GM08714 (cell line): ENCODE measurements at regions not wholly inside any gene's neighbourhood (a gene's known extent, or its start where the extent isn't known, plus 50 kb on each side); places are given as distances from the start of the nearest gene placed in this dataset.
"Not testable (repeated sequence)": the region's sequence is repeated elsewhere in the genome, so short reads cannot be mapped to it uniquely, and the experiment has no call there.

Source experiments
- H3K4me3 ChIP-seq: fragments of 200-500 bp; sonication (Bioruptor generic); 2 replicates; pipeline ENCODE4 v1.5.1; 2014; ENCODE audit warnings: mild to moderate bottlenecking, low read length, inconsistent platforms
- ZNF274 ChIP-seq: IDR thresholded peaks from 2 replicates; pipeline ENCODE4 v1.6.1; 2012; ENCODE audit warnings: mild to moderate bottlenecking, low read depth, low read length

- no peak overlapping the region for H3K4me3 ChIP-seq
- TF ChIP-seq ZNF274, result no peak
Measured at GRCh38 chr6:121596441-121596840, 161.0 kb downstream of the GJA1 start.

- TF ChIP-seq ZNF274, result no peak
- H3K4me3 ChIP-seq, result no peak overlapping the region
Measured at GRCh38 chr6:121597654-121598053, 162.2 kb downstream of the GJA1 start.

- not testable (repeated sequence) for H3K4me3 ChIP-seq
Measured at GRCh38 chr6:121599331-121599730, 163.9 kb downstream of the GJA1 start.

GRCh38 chr6:121600389-121601168, 165.1 kb downstream of the GJA1 start:
- TF ChIP-seq ZNF274, result no peak
- no peak overlapping the region for H3K4me3 ChIP-seq

GRCh38 chr6:121603486-121603885, 168.0 kb downstream of the GJA1 start:
- TF ChIP-seq ZNF274, result no peak
- H3K4me3 ChIP-seq, result no peak overlapping the region

- no peak overlapping the region for H3K4me3 ChIP-seq
- no peak for TF ChIP-seq ZNF274
Measured at GRCh38 chr6:121607721-121608120, 172.3 kb downstream of the GJA1 start.

GRCh38 chr6:121608270-121608669, 172.8 kb downstream of the GJA1 start:
- no peak for TF ChIP-seq ZNF274
- H3K4me3 ChIP-seq, result no peak overlapping the region

GRCh38 chr6:121609281-121609680, 173.8 kb downstream of the GJA1 start:
- no peak overlapping the region for H3K4me3 ChIP-seq
- no peak for TF ChIP-seq ZNF274

- no peak for TF ChIP-seq ZNF274
Measured at GRCh38 chr6:121612927-121613326, 177.5 kb downstream of the GJA1 start.

GRCh38 chr6:121614115-121614514, 178.7 kb downstream of the GJA1 start:
- TF ChIP-seq ZNF274, result no peak
- H3K4me3 ChIP-seq, result no peak overlapping the region

More at GRCh38 chr6:121612927-121613326, 177.5 kb downstream of the GJA1 start:
- H3K4me3 ChIP-seq, result no peak overlapping the region

- TF ChIP-seq ZNF274, result no peak
- no peak overlapping the region for H3K4me3 ChIP-seq
Measured at GRCh38 chr6:121615493-121615892, 180.0 kb downstream of the GJA1 start.

- H3K4me3 ChIP-seq, result no peak overlapping the region
- no peak for TF ChIP-seq ZNF274
Measured at GRCh38 chr6:121616406-121616805, 181.0 kb downstream of the GJA1 start.

GRCh38 chr6:121617388-121617787, 181.9 kb downstream of the GJA1 start:
- H3K4me3 ChIP-seq, result no peak overlapping the region
- no peak for TF ChIP-seq ZNF274

GRCh38 chr6:121619013-121619412, 183.6 kb downstream of the GJA1 start:
- H3K4me3 ChIP-seq, result no peak overlapping the region
- no peak for TF ChIP-seq ZNF274

GRCh38 chr6:121619987-121620740, 184.7 kb downstream of the GJA1 start:
- TF ChIP-seq ZNF274, result no peak
- H3K4me3 ChIP-seq, result no peak overlapping the region
